ENCODE measurements at regions not wholly inside any gene's neighbourhood (a gene's known extent, or its start where the extent isn't known, plus 50 kb on each side); places are given as distances from the start of the nearest gene placed in this dataset.

DNA sequence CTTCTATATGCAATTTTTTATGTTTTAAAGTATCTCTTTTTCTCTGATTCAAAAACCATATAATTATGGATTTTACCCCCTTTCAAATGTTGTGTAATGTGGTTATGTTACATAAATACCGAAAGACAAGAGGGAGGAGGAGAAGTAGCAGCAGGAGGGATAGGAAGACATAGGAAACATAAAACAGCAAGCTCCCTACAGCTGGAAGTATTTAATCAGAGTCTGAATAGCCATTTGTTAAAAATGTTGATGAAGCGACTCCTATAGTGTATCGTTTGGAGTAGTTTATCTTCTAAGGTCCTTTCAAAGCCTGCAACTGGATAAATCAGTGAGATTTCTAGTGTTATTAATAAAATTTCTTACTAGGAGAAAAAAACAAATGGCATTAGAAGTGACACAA is 598.1 kb upstream of the GOLIM4 start:
- no peak overlapping the region for H3K4me3 ChIP-seq (ENCODE audit: control insufficient read depth in 2 of 3, extremely low read depth in 1 of 3, insufficient read depth in 2 of 3, low read depth in 1 of 3, low read length in 3 of 3)
- no peaks in the 10 kb centered on the region for H3K4me1 ChIP-seq (ENCODE audit: control insufficient read depth, extremely low read depth, insufficient read depth, low read length)
- FAIRE-seq (no peak), DNase-seq (ENCODE audit: low read depth, low spot score) (no peak)
- H2AFZ ChIP-seq (ENCODE audit: control insufficient read depth, low read length), result no peak overlapping the region
- H3K9ac ChIP-seq (ENCODE audit: control insufficient read depth, extremely low read depth, insufficient read depth, low read length), result no peak overlapping the region
- H3K36me3 ChIP-seq (ENCODE audit: control insufficient read depth in 2 of 2, extremely low read depth in 1 of 2, insufficient read depth in 2 of 2, low read length in 2 of 2), result no peaks in the 10 kb centered on the region
- no peaks in the 10 kb centered on the region for H3K9me3 ChIP-seq (ENCODE audit: control insufficient read depth, low read depth, low read length)
- H3K4me2 ChIP-seq (ENCODE audit: control insufficient read depth, extremely low read depth, insufficient read depth, low read depth, low read length), result no peak overlapping the region
- dilution Hi-C loops (cut with MboI; ENCODE audit: extremely low pct_ligation_motif_present, low sequenced_read_pairs), result no loop called here
- no peak overlapping the region for H3K27ac ChIP-seq (ENCODE audit: control insufficient read depth, insufficient read depth, low read length)
- no peak for TF ChIP-seq EZH2 (IDR thresholded peaks at IDR 0.05; ENCODE audit: low read length)
- TF ChIP-seq, protein P1, sequence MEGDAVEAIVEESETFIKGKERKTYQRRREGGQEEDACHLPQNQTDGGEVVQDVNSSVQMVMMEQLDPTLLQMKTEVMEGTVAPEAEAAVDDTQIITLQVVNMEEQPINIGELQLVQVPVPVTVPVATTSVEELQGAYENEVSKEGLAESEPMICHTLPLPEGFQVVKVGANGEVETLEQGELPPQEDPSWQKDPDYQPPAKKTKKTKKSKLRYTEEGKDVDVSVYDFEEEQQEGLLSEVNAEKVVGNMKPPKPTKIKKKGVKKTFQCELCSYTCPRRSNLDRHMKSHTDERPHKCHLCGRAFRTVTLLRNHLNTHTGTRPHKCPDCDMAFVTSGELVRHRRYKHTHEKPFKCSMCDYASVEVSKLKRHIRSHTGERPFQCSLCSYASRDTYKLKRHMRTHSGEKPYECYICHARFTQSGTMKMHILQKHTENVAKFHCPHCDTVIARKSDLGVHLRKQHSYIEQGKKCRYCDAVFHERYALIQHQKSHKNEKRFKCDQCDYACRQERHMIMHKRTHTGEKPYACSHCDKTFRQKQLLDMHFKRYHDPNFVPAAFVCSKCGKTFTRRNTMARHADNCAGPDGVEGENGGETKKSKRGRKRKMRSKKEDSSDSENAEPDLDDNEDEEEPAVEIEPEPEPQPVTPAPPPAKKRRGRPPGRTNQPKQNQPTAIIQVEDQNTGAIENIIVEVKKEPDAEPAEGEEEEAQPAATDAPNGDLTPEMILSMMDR (optimal IDR thresholded peaks at IDR 0.05 in 1 of 3, IDR thresholded peaks at IDR 0.05 in 1 of 3, conservative IDR thresholded peaks at IDR 0.05 in 1 of 3; ENCODE audit: extremely low read depth in 1 of 3, insufficient read depth in 2 of 3, low read length in 3 of 3), result no peak
- H3K27me3 ChIP-seq (ENCODE audit: control insufficient read depth, extremely low read depth, insufficient read depth, low read length), result no peaks in the 10 kb centered on the region
- no peaks in the 10 kb centered on the region for H3K79me2 ChIP-seq (ENCODE audit: control insufficient read depth, insufficient read depth, low read length)
- no peaks in the 10 kb centered on the region for H4K20me1 ChIP-seq (ENCODE audit: control insufficient read depth, extremely low read depth, insufficient read depth, low read length)
- no peaks in the 10 kb centered on the region for H3K9me1 ChIP-seq (ENCODE audit: control insufficient read depth, extremely low read depth, insufficient read depth, low read length)

DNA sequence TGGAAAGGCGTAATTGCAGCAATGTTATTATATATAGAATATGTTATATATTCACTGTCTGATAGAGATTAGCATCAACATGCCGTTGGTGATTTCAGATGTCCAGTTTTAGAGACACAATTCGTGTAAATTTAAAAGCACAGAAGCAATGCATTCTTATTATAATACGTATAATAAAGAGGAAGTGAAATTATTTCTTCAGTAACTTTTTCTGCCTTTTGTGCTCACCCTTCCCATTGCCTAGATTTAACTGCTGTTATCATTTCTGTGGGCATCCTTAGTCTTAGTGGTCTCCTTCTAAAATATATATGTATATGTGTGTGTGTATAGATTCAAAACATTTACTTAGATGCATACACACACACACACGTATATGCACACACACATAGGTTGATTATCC is 592.5 kb upstream of the GOLIM4 start:
- H3K9me1 ChIP-seq (ENCODE audit: control insufficient read depth, extremely low read depth, insufficient read depth, low read length), result no peaks in the 10 kb centered on the region
- no peaks in the 10 kb centered on the region for H3K27me3 ChIP-seq (ENCODE audit: control insufficient read depth, extremely low read depth, insufficient read depth, low read length)
- no peak for DNase-seq (ENCODE audit: low read depth, low spot score)
- TF ChIP-seq EZH2 (IDR thresholded peaks at IDR 0.05; ENCODE audit: low read length), result no peak
- TF ChIP-seq, protein P1 (optimal IDR thresholded peaks at IDR 0.05 in 1 of 3, IDR thresholded peaks at IDR 0.05 in 1 of 3, conservative IDR thresholded peaks at IDR 0.05 in 1 of 3; ENCODE audit: extremely low read depth in 1 of 3, insufficient read depth in 2 of 3, low read length in 3 of 3), result no peak
- no peaks in the 10 kb centered on the region for H3K4me1 ChIP-seq (ENCODE audit: control insufficient read depth, extremely low read depth, insufficient read depth, low read length)
- no peak overlapping the region for H3K27ac ChIP-seq (ENCODE audit: control insufficient read depth, insufficient read depth, low read length)
- no peaks in the 10 kb centered on the region for H3K36me3 ChIP-seq (ENCODE audit: control insufficient read depth in 2 of 2, extremely low read depth in 1 of 2, insufficient read depth in 2 of 2, low read length in 2 of 2)
- no peak overlapping the region for H2AFZ ChIP-seq (ENCODE audit: control insufficient read depth, low read length)
- H3K79me2 ChIP-seq (ENCODE audit: control insufficient read depth, insufficient read depth, low read length), result no peaks in the 10 kb centered on the region
- no peaks in the 10 kb centered on the region for H3K9me3 ChIP-seq (ENCODE audit: control insufficient read depth, low read depth, low read length)
- H4K20me1 ChIP-seq (ENCODE audit: control insufficient read depth, extremely low read depth, insufficient read depth, low read length), result no peaks in the 10 kb centered on the region
- H3K9ac ChIP-seq (ENCODE audit: control insufficient read depth, extremely low read depth, insufficient read depth, low read length), result no peak overlapping the region
- no peak for FAIRE-seq
- dilution Hi-C loops (cut with MboI; ENCODE audit: extremely low pct_ligation_motif_present, low sequenced_read_pairs), result no loop called here
- H3K4me3 ChIP-seq (ENCODE audit: control insufficient read depth in 2 of 3, extremely low read depth in 1 of 3, insufficient read depth in 2 of 3, low read depth in 1 of 3, low read length in 3 of 3), result no peak overlapping the region
- H3K4me2 ChIP-seq (ENCODE audit: control insufficient read depth, extremely low read depth, insufficient read depth, low read depth, low read length), result no peak overlapping the region

All from keratinocyte (primary cell).